HepG2 (cell line): ENCODE measurements at regions not wholly inside any gene's neighbourhood (a gene's known extent, or its start where the extent isn't known, plus 50 kb on each side); places are given as distances from the start of the nearest gene placed in this dataset.

Source experiments
- ATAC-seq: fragments of 200-7000 bp; cut with Tn5 transposase; 3 replicates; pipeline ENCODE4 v1.9.1; 2020; ENCODE audit warnings: mild to moderate bottlenecking, moderate library complexity
- BruUV-seq: library from RNA; stranded (reverse); fragments of 400-500 nt; replicated peaks from 2 replicates; lab custom pipeline; 2021; lab: Mats Ljungman, UMichigan
- CTCF ChIA-PET: fragments of 300-600 bp; formaldehyde crosslinking; extraction: SDS; loops from one replicate; lab custom pipeline; 2021; ENCODE audit warnings: low total read pairs, inconsistent platforms, low intra/inter-chr PET ratio; lab: Yijun Ruan, JAX
- POLR2A ChIA-PET: fragments of 350-600 bp; sonication (Branson Sonifier 250); formaldehyde crosslinking; loops from one replicate; lab custom pipeline; 2020; ENCODE audit warnings: antibody characterized with exemption, inconsistent platforms; lab: Yijun Ruan, JAX
- DNase-seq: peaks from one replicate; pipeline ENCODE4 v3.0.0-alpha.2; 2015; ENCODE audit warnings: low spot score
- FAIRE-seq: peaks from 3 replicates; lab custom pipeline; 2011; peaks lifted over from hg19 to GRCh38; lab: Jason Lieb, UNC
- H2AFZ ChIP-seq: one replicate; pipeline ENCODE4 v1.6.1; 2011; ENCODE audit warnings: low read length, inconsistent platforms
- H3K27ac ChIP-seq: fragments of 300-600 bp; 3 replicates; pipeline ENCODE4 v1.8.0; 2011; ENCODE audit warnings: mixed run types, mild to moderate bottlenecking, mixed read lengths, low read length, inconsistent platforms; ENCODE audit not compliant: insufficient read depth; ENCODE audit errors: extremely low read length
- H3K27me3 ChIP-seq, 2 experiments: fragments of 200-600 bp in 1 of 2; 2 replicates in 1 of 2; 3 replicates in 1 of 2; pipeline versions ENCODE4 v1.6.0 to v1.8.0; 2011; ENCODE audit warnings: low read length in 2 of 2, mild to moderate bottlenecking in 2 of 2, moderate library complexity in 2 of 2, inconsistent platforms in 1 of 2; ENCODE audit not compliant: insufficient read depth in 2 of 2, control insufficient read depth in 1 of 2
- H3K36me3 ChIP-seq, 2 experiments: fragments of 200-600 bp in 1 of 2; replicated peaks in 1 of 2; 2 replicates in 1 of 2; 3 replicates in 1 of 2; pipeline versions ENCODE4 v1.5.1 to v1.8.0; 2011; ENCODE audit warnings: low read length in 2 of 2, inconsistent platforms in 1 of 2; ENCODE audit not compliant: insufficient read depth in 2 of 2, control insufficient read depth in 1 of 2
- H3K4me1 ChIP-seq: 2 replicates; pipeline ENCODE4 v1.5.1; 2012; ENCODE audit warnings: low read length, inconsistent platforms; ENCODE audit not compliant: insufficient read depth
- H3K4me2 ChIP-seq: 2 replicates; pipeline ENCODE4 v1.6.0; 2011; ENCODE audit warnings: low read depth, low read length, inconsistent platforms
- H3K4me3 ChIP-seq, 3 experiments: fragments of 200-600 bp in 1 of 3; sonication (generic), shearing (Covaris generic) in 1 of 3; replicated peaks in 1 of 3; 2 replicates each; pipeline ENCODE4 v1.5.1; 2011 to 2016; ENCODE audit warnings: low read length in 3 of 3, inconsistent platforms in 2 of 3, low read depth in 2 of 3, mild to moderate bottlenecking in 2 of 3, control low read depth in 1 of 3, mixed read lengths in 1 of 3; ENCODE audit not compliant: insufficient read depth in 1 of 3
- H3K79me2 ChIP-seq: one replicate; pipeline ENCODE4 v1.6.1; 2011; ENCODE audit warnings: low read length, inconsistent platforms; ENCODE audit not compliant: insufficient read depth
- H3K9ac ChIP-seq: 2 replicates; pipeline ENCODE4 v1.6.0; 2011; ENCODE audit warnings: mild to moderate bottlenecking, low read depth, low read length, inconsistent platforms; ENCODE audit not compliant: insufficient read depth
- H3K9me3 ChIP-seq: 2 replicates; pipeline ENCODE4 v1.5.1; 2012; ENCODE audit warnings: mild to moderate bottlenecking, low read length
- H4K20me1 ChIP-seq: 2 replicates; pipeline ENCODE4 v1.6.0; 2011; ENCODE audit warnings: inconsistent platforms, mild to moderate bottlenecking, low read length, moderate library complexity; ENCODE audit not compliant: insufficient read depth
- ATRX ChIP-seq: sonication (generic); formaldehyde crosslinking; IDR thresholded peaks from 2 replicates; pipeline ENCODE4 v1.4.0; 2020; ENCODE audit warnings: missing genetic modification reagents, borderline replicate concordance
- HNRNPK ChIP-seq: fragments of 200-400 bp; formaldehyde crosslinking; IDR thresholded peaks from 2 replicates; pipeline ENCODE4 v1.6.1; 2018; ENCODE audit warnings: low read length, low read depth, moderate library complexity, mild to moderate bottlenecking; ENCODE audit not compliant: poor library complexity, severe bottlenecking
- MED8 ChIP-seq: sonication (generic); formaldehyde crosslinking; IDR thresholded peaks from 2 replicates; pipeline ENCODE4 v1.8.1; 2023; ENCODE audit warnings: mild to moderate bottlenecking, missing genetic modification reagents; ENCODE audit not compliant: insufficient replicate concordance
- SAFB2 ChIP-seq: sonication (generic); formaldehyde crosslinking; IDR thresholded peaks from 2 replicates; pipeline ENCODE4 v1.5.1; 2020; ENCODE audit warnings: missing genetic modification reagents, low read depth, mild to moderate bottlenecking, borderline replicate concordance
- ZBTB38 ChIP-seq: sonication (generic); formaldehyde crosslinking; IDR thresholded peaks from 2 replicates; pipeline ENCODE4 v1.5.1; 2020; ENCODE audit warnings: mild to moderate bottlenecking, missing genetic modification reagents
- ZFP1 ChIP-seq: IDR thresholded peaks from 2 replicates; pipeline ENCODE4 v1.6.1; 2016
- ZFP36 ChIP-seq: fragments of 150-350 bp; IDR thresholded peaks from 2 replicates; pipeline ENCODE4 v1.6.1; 2018; ENCODE audit warnings: borderline replicate concordance, low read length, low read depth; ENCODE audit not compliant: partially characterized antibody
- ZNF180 ChIP-seq: sonication (generic); formaldehyde crosslinking; IDR thresholded peaks from 2 replicates; pipeline ENCODE4 v1.4.0; 2020; ENCODE audit warnings: low read depth, missing genetic modification reagents, borderline replicate concordance
- ZNF235 ChIP-seq: sonication (generic); formaldehyde crosslinking; IDR thresholded peaks from 2 replicates; pipeline ENCODE4 v1.8.1; 2023; ENCODE audit warnings: mild to moderate bottlenecking, missing genetic modification reagents, borderline replicate concordance
- ZNF572 ChIP-seq: sonication (generic); formaldehyde crosslinking; IDR thresholded peaks from 2 replicates; pipeline ENCODE4 v1.5.1; 2020; ENCODE audit warnings: mild to moderate bottlenecking, missing genetic modification reagents
- WGBS: methylation state at CpG from one replicate; pipeline ENCODE4 v1.1.6; 2017; ENCODE audit warnings: low lambda C conversion rate; 5-methylcytosine and 5-hydroxymethylcytosine counted together
- in situ Hi-C: cut with HindIII; loops from 2 replicates; pipeline ENCODE4 v1.10.0; 2017; ENCODE audit warnings: low pct_unique_long_range_greater_than_20kb; ENCODE audit not compliant: extremely low pct_ligation_motif_present
- intact Hi-C: fragments of 100-400 bp; cut with micrococcal nuclease; formaldehyde crosslinking; loops from one replicate; pipeline ENCODE4 v1.10.0; 2022; ENCODE audit not compliant: unreplicated experiment
- TF ChIP-seq, protein P1 (sequence below): sonication (generic); formaldehyde crosslinking; IDR thresholded peaks from 2 replicates; pipeline ENCODE4 v1.4.0; 2020; ENCODE audit warnings: missing genetic modification reagents

DNA sequence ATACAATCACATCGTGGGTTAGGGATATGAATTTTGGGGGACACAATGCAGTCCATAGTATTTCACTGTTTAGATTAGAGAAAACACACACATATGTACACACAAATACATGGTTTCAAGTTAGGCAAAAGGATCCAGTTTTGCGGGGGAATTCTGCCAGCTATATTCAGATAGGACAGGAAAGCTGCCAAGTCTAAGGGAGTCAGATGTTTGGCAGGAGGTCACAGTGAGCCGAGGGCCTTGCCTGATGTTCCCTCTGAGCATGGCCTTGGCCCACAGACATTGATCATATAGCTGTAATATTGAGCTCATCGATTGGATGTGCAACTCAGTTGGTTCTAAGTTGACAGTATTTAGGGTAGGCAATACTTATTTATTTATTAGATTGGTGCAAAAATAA is 122.8 kb downstream of the ADRA2A start:
- BruUV-seq: no TSS peak
- ChIA-PET POLR2A (no interaction called here), CTCF (no interaction called here)
- H3K36me3 ChIP-seq: no peaks in the 10 kb centered on the region
- TF ChIP-seq ZFP1 (CRISPR knock-in tag) (no peak), HNRNPK (no peak), ZNF180 (CRISPR knock-in tag) (no peak), MED8 (CRISPR knock-in tag) (no peak)
- TF ChIP-seq, protein P1, sequence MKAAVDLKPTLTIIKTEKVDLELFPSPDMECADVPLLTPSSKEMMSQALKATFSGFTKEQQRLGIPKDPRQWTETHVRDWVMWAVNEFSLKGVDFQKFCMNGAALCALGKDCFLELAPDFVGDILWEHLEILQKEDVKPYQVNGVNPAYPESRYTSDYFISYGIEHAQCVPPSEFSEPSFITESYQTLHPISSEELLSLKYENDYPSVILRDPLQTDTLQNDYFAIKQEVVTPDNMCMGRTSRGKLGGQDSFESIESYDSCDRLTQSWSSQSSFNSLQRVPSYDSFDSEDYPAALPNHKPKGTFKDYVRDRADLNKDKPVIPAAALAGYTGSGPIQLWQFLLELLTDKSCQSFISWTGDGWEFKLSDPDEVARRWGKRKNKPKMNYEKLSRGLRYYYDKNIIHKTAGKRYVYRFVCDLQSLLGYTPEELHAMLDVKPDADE (CRISPR knock-in tag): no peak
- intact Hi-C loops (no loop called here), in situ Hi-C loops (no loop called here)
- no peaks in the 10 kb centered on the region for H4K20me1 ChIP-seq
- no peak for ATAC-seq
- H3K4me3 ChIP-seq: no peak overlapping the region
- H3K27ac ChIP-seq: no peak overlapping the region
- H3K27me3 ChIP-seq: no peaks in the 10 kb centered on the region
- WGBS: 35% methylated on average over 3 of the region's 4 CpGs
- H3K4me1 ChIP-seq: no peaks in the 10 kb centered on the region
- H3K9ac ChIP-seq: no peak overlapping the region
- H3K79me2 ChIP-seq: no peaks in the 10 kb centered on the region
- FAIRE-seq: no peak
- H3K9me3 ChIP-seq: no peaks in the 10 kb centered on the region
- H2AFZ ChIP-seq: no peak overlapping the region
- no peak overlapping the region for H3K4me2 ChIP-seq
- DNase-seq: no peak

DNA sequence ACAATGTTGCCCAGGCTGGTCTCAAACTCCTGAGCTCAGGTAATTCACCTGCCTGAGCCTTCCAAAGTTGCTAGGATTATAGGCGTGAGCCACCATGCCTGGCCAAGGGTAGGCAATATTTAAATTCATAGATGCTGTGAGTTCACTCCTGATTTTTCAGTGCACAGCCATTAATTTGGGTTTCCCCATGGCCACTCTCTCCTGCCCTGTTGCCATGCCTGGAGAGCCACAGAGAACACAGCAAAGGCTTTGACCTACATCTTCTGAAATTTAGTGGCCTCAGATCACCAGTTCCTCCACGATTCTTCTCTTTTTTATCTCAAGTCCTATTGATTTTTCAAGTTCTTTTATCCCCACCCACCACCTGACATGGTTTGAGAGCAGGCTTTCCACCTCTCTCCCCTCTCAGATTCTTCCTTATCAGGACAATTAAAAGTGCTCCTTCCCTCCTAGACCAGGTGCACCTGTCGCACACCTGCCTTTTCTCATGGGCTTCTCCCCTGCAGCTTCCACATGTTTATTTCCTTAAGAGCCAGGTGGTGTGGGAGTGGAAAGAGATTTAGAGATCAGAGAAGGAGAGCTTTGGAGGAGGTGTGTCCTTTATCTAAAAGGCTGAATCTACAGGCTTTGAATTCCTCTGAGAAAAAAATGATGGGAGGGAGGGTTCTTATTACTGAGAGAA is 123.8 kb downstream of the ADRA2A start:
- H3K27ac ChIP-seq: no peak overlapping the region
- POLR2A ChIA-PET: no interaction called here
- no peak overlapping the region for H2AFZ ChIP-seq
- in situ Hi-C loops: no loop called here
- no peaks in the 10 kb centered on the region for H3K79me2 ChIP-seq
- no peak for TF ChIP-seq ATRX
- no peak for TF ChIP-seq ZFP36
- no peak for TF ChIP-seq SAFB2 (CRISPR knock-in tag)
- TF ChIP-seq ZNF572 (CRISPR knock-in tag): no peak
- TF ChIP-seq ZNF235 (CRISPR knock-in tag): no peak
- no peak for TF ChIP-seq ZBTB38
- TF ChIP-seq, all 625 proteins: peak for 0
- no peaks in the 10 kb centered on the region for H3K9me3 ChIP-seq
- H4K20me1 ChIP-seq: no peaks in the 10 kb centered on the region
- H3K9ac ChIP-seq: no peak overlapping the region
- no TSS peak for BruUV-seq
- DNase-seq (no peak), ATAC-seq (no peak), FAIRE-seq (no peak)
- H3K4me2 ChIP-seq: no peak overlapping the region
- no peaks in the 10 kb centered on the region for H3K27me3 ChIP-seq
- WGBS: 4% methylated on average over 3 of the region's 3 CpGs
- no peak overlapping the region for H3K4me3 ChIP-seq
- CTCF ChIA-PET: no interaction called here
- no peaks in the 10 kb centered on the region for H3K4me1 ChIP-seq
- no peaks in the 10 kb centered on the region for H3K36me3 ChIP-seq
- intact Hi-C loops: no loop called here
